ENCODE measurements at regions not wholly inside any gene's neighbourhood (a gene's known extent, or its start where the extent isn't known, plus 50 kb on each side); places are given as distances from the start of the nearest gene placed in this dataset.

GRCh38 chr2:167862782-167863181 lies 384.6 kb downstream of the STK39 start:
- H3K27me3 ChIP-seq (ENCODE audit: control insufficient read depth in 2 of 2, insufficient read depth in 2 of 2, low read length in 2 of 2): no peaks in the 10 kb centered on the region
- no peaks in the 10 kb centered on the region for H3K79me2 ChIP-seq (ENCODE audit: insufficient read depth, low read length)
- no peaks in the 10 kb centered on the region for H3K9me3 ChIP-seq (replicated peaks in 1 of 2; ENCODE audit: control insufficient read depth in 1 of 2, insufficient read depth in 1 of 2, low read length in 2 of 2)
- DNase-seq: no peak
- H2AFZ ChIP-seq (ENCODE audit: insufficient read depth, low read depth, low read length, poor library complexity, severe bottlenecking): no peak overlapping the region
- Mint-ChIP-seq H3K27me3 (ENCODE audit: low read depth in 3 of 3) (peaks cover 0 to 1% (median 1%) of the 10 kb centered on the region in 3 donors), H3K9me3 (peaks cover 0 to 6% (median 2%) of the 10 kb centered on the region in 7 donors), H3K4me1 (no peaks in the 10 kb centered on the region), H3K36me3 (no peaks in the 10 kb centered on the region), H3K4me3 (no peak overlapping the region), H3K27ac (no peak overlapping the region)
- H4K20me1 ChIP-seq (ENCODE audit: insufficient read depth, low read length): no peaks in the 10 kb centered on the region
- H3K27ac ChIP-seq (ENCODE audit: low read depth in 1 of 2, low read length in 2 of 2): no peak overlapping the region
- no peaks in the 10 kb centered on the region for H3K4me1 ChIP-seq (ENCODE audit: control insufficient read depth in 1 of 2, insufficient read depth in 2 of 2, low read length in 2 of 2)
- no peak overlapping the region for H3K9ac ChIP-seq (ENCODE audit: insufficient read depth, low read length, poor library complexity, severe bottlenecking)
- no peak overlapping the region for H3K4me2 ChIP-seq (replicated peaks; ENCODE audit: extremely low read depth, low read length, poor library complexity, severe bottlenecking)
- intact Hi-C loops (cut with micrococcal nuclease): no loop called here
- no peaks in the 10 kb centered on the region for H3K36me3 ChIP-seq (replicated peaks in 1 of 2; ENCODE audit: control insufficient read depth in 1 of 2, insufficient read depth in 2 of 2, low read length in 2 of 2)
- H3K4me3 ChIP-seq (replicated peaks in 1 of 3; ENCODE audit: low read depth in 2 of 3, low read length in 3 of 3): no peak overlapping the region
- TF ChIP-seq CTCF (IDR thresholded peaks at IDR 0.05): no peak
- 100% methylated on average over 1 of the region's 3 CpGs for WGBS (ENCODE audit: insufficient coverage)

GRCh38 chr2:167862296-167862695 lies 385.1 kb downstream of the STK39 start:
- H3K4me3 ChIP-seq (replicated peaks in 1 of 3; ENCODE audit: low read depth in 2 of 3, low read length in 3 of 3): no peak overlapping the region
- no peak overlapping the region for H3K9ac ChIP-seq (ENCODE audit: insufficient read depth, low read length, poor library complexity, severe bottlenecking)
- H3K27me3 Mint-ChIP-seq (ENCODE audit: low read depth in 3 of 3): peaks cover 0 to 1% (median 1%) of the 10 kb centered on the region in 3 donors
- no peaks in the 10 kb centered on the region for H3K9me3 ChIP-seq (replicated peaks in 1 of 2; ENCODE audit: control insufficient read depth in 1 of 2, insufficient read depth in 1 of 2, low read length in 2 of 2)
- intact Hi-C loops (cut with micrococcal nuclease): no loop called here
- H4K20me1 ChIP-seq (ENCODE audit: insufficient read depth, low read length): no peaks in the 10 kb centered on the region
- H3K4me1 Mint-ChIP-seq: no peaks in the 10 kb centered on the region
- H3K4me3 Mint-ChIP-seq: no peak overlapping the region
- no peaks in the 10 kb centered on the region for H3K36me3 ChIP-seq (replicated peaks in 1 of 2; ENCODE audit: control insufficient read depth in 1 of 2, insufficient read depth in 2 of 2, low read length in 2 of 2)
- H3K79me2 ChIP-seq (ENCODE audit: insufficient read depth, low read length): no peaks in the 10 kb centered on the region
- H3K27ac ChIP-seq (ENCODE audit: low read depth in 1 of 2, low read length in 2 of 2): no peak overlapping the region
- no peak overlapping the region for H3K27ac Mint-ChIP-seq
- peaks cover 0 to 6% (median 2%) of the 10 kb centered on the region in 7 donors for H3K9me3 Mint-ChIP-seq
- no peak overlapping the region for H3K4me2 ChIP-seq (replicated peaks; ENCODE audit: extremely low read depth, low read length, poor library complexity, severe bottlenecking)
- no peak overlapping the region for H2AFZ ChIP-seq (ENCODE audit: insufficient read depth, low read depth, low read length, poor library complexity, severe bottlenecking)
- WGBS (ENCODE audit: insufficient coverage): 95% methylated on average over 2 of the region's 4 CpGs
- no peak for DNase-seq
- no peaks in the 10 kb centered on the region for H3K36me3 Mint-ChIP-seq
- no peaks in the 10 kb centered on the region for H3K27me3 ChIP-seq (ENCODE audit: control insufficient read depth in 2 of 2, insufficient read depth in 2 of 2, low read length in 2 of 2)
- no peaks in the 10 kb centered on the region for H3K4me1 ChIP-seq (ENCODE audit: control insufficient read depth in 1 of 2, insufficient read depth in 2 of 2, low read length in 2 of 2)
- no peak for TF ChIP-seq CTCF (IDR thresholded peaks at IDR 0.05)

All from CD14-positive monocyte (primary cell).